Panc1 (cell line): ENCODE measurements at regions not wholly inside any gene's neighbourhood (a gene's known extent, or its start where the extent isn't known, plus 50 kb on each side); places are given as distances from the start of the nearest gene placed in this dataset.

Source experiments
- ATAC-seq: fragments of 200-7000 bp; cut with Tn5 transposase; 2 replicates; pipeline ENCODE4 v1.9.1; 2020; ENCODE audit warnings: mild to moderate bottlenecking, moderate library complexity
- BruUV-seq: library from RNA; stranded (reverse); fragments of 400-500 nt; replicated peaks from 2 replicates; lab custom pipeline; 2021; lab: Mats Ljungman, UMichigan
- CTCF ChIA-PET: fragments of 300-600 bp; sonication (Branson Sonifier 250); formaldehyde crosslinking; loops from one replicate; lab custom pipeline; 2022; ENCODE audit warnings: antibody characterized with exemption; lab: Charles Lee
- POLR2A ChIA-PET: fragments of 300-600 bp; sonication (Branson Sonifier 250); formaldehyde crosslinking; loops from one replicate; lab custom pipeline; 2022; ENCODE audit warnings: antibody characterized with exemption; lab: Charles Lee
- DNase-seq: peaks from one replicate; pipeline ENCODE4 v3.0.0-alpha.2; 2010; ENCODE audit warnings: low read depth, low spot score
- H3K27ac ChIP-seq: 2 replicates; pipeline ENCODE4 v1.5.1; 2011; ENCODE audit warnings: mild to moderate bottlenecking, low read length, inconsistent platforms
- H3K27me3 ChIP-seq: fragments of 200-500 bp; sonication (Bioruptor generic); 2 replicates; pipeline ENCODE4 v1.6.0; 2014; ENCODE audit warnings: low read length, inconsistent platforms; ENCODE audit not compliant: control insufficient read depth, insufficient read depth
- H3K36me3 ChIP-seq: fragments of 200-500 bp; sonication (Bioruptor generic); 2 replicates; pipeline ENCODE4 v1.5.1; 2014; ENCODE audit warnings: inconsistent platforms, mild to moderate bottlenecking, low read length, moderate library complexity; ENCODE audit not compliant: control insufficient read depth, insufficient read depth
- H3K4me1 ChIP-seq: 2 replicates; pipeline ENCODE4 v1.5.1; 2011; ENCODE audit warnings: inconsistent platforms, mild to moderate bottlenecking, low read length, moderate library complexity; ENCODE audit not compliant: control insufficient read depth, insufficient read depth
- H3K4me3 ChIP-seq, 2 experiments: 2 replicates each; pipeline ENCODE4 v1.5.1; 2011 to 2012; ENCODE audit warnings: low read depth in 2 of 2, low read length in 2 of 2, mild to moderate bottlenecking in 2 of 2, inconsistent platforms in 1 of 2, moderate library complexity in 1 of 2
- H3K9me3 ChIP-seq: fragments of 200-500 bp; sonication (Bioruptor generic); 2 replicates; pipeline ENCODE4 v1.5.1; 2014; ENCODE audit warnings: low read depth, mild to moderate bottlenecking, inconsistent platforms, low read length, moderate library complexity; ENCODE audit not compliant: control insufficient read depth, insufficient read depth
- POLR2AphosphoS5 ChIP-seq: IDR thresholded peaks from 2 replicates; pipeline ENCODE4 v1.6.1; 2012; ENCODE audit warnings: mild to moderate bottlenecking, low read depth, low read length, moderate library complexity
- SIN3A ChIP-seq: IDR thresholded peaks from 2 replicates; pipeline ENCODE4 v1.6.1; 2012; ENCODE audit warnings: low read depth, mild to moderate bottlenecking, low read length, moderate library complexity, borderline replicate concordance; ENCODE audit not compliant: insufficient read depth
- TCF7L2 ChIP-seq: IDR thresholded peaks from 2 replicates; pipeline ENCODE4 v1.6.1; 2011; ENCODE audit warnings: mild to moderate bottlenecking, low read depth, low read length, inconsistent platforms
- in situ Hi-C: cut with HindIII; loops from 2 replicates; pipeline ENCODE4 v1.10.0; 2016; ENCODE audit warnings: low sequenced_read_pairs, low pct_unique_long_range_greater_than_20kb
- intact Hi-C: fragments of 100-400 bp; cut with micrococcal nuclease; formaldehyde crosslinking; loops from one replicate; pipeline ENCODE4 v1.10.0; 2022; ENCODE audit not compliant: unreplicated experiment
- TF ChIP-seq, protein P1 (sequence below): fragments of 450-650 bp; IDR thresholded peaks from 2 replicates; pipeline ENCODE4 v1.5.1; 2017; ENCODE audit warnings: mild to moderate bottlenecking
- TF ChIP-seq, protein P2 (sequence below), 2 experiments: IDR thresholded peaks; 2 replicates each; pipeline ENCODE4 v1.6.1; 2011 to 2012; ENCODE audit warnings: low read depth in 2 of 2, control low read depth in 1 of 2, low read length in 1 of 2, mild to moderate bottlenecking in 1 of 2, moderate library complexity in 1 of 2; ENCODE audit not compliant: insufficient read depth in 1 of 2

DNA sequence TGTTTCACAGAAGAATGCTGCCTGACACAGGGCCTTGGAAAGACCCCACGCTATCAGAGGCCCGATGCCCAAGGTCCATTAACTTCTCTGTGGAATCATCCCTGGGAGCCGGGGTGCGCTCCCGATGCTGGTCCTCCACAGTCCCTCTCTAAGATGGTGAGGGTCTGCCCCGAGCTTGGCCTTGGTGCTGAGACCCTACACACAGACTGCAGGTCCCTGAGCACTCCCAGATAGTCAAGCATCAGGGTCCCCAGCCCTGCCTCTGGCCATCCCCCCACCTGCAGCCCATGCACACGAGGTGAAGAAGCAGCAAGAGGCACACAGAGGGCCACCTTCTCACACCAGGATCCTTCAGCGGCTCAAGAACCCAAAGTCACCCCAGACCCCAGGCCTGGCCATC is 263.3 kb downstream of the MYCN start:
- Histone ChIP-seq H3K27me3 (no peaks in the 10 kb centered on the region), H3K27ac (no peak overlapping the region), H3K4me3 (no peak overlapping the region), H3K36me3 (no peaks in the 10 kb centered on the region), H3K4me1 (no peaks in the 10 kb centered on the region), H3K9me3 (no peaks in the 10 kb centered on the region)
- DNase-seq (no peak), ATAC-seq (no peak)
- BruUV-seq, result no TSS peak
- intact Hi-C loops, result no loop called here
- TF ChIP-seq, protein P1, sequence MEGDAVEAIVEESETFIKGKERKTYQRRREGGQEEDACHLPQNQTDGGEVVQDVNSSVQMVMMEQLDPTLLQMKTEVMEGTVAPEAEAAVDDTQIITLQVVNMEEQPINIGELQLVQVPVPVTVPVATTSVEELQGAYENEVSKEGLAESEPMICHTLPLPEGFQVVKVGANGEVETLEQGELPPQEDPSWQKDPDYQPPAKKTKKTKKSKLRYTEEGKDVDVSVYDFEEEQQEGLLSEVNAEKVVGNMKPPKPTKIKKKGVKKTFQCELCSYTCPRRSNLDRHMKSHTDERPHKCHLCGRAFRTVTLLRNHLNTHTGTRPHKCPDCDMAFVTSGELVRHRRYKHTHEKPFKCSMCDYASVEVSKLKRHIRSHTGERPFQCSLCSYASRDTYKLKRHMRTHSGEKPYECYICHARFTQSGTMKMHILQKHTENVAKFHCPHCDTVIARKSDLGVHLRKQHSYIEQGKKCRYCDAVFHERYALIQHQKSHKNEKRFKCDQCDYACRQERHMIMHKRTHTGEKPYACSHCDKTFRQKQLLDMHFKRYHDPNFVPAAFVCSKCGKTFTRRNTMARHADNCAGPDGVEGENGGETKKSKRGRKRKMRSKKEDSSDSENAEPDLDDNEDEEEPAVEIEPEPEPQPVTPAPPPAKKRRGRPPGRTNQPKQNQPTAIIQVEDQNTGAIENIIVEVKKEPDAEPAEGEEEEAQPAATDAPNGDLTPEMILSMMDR, result no peak
- TF ChIP-seq TCF7L2 (no peak), POLR2AphosphoS5 (no peak), SIN3A (no peak)
- TF ChIP-seq, protein P2, sequence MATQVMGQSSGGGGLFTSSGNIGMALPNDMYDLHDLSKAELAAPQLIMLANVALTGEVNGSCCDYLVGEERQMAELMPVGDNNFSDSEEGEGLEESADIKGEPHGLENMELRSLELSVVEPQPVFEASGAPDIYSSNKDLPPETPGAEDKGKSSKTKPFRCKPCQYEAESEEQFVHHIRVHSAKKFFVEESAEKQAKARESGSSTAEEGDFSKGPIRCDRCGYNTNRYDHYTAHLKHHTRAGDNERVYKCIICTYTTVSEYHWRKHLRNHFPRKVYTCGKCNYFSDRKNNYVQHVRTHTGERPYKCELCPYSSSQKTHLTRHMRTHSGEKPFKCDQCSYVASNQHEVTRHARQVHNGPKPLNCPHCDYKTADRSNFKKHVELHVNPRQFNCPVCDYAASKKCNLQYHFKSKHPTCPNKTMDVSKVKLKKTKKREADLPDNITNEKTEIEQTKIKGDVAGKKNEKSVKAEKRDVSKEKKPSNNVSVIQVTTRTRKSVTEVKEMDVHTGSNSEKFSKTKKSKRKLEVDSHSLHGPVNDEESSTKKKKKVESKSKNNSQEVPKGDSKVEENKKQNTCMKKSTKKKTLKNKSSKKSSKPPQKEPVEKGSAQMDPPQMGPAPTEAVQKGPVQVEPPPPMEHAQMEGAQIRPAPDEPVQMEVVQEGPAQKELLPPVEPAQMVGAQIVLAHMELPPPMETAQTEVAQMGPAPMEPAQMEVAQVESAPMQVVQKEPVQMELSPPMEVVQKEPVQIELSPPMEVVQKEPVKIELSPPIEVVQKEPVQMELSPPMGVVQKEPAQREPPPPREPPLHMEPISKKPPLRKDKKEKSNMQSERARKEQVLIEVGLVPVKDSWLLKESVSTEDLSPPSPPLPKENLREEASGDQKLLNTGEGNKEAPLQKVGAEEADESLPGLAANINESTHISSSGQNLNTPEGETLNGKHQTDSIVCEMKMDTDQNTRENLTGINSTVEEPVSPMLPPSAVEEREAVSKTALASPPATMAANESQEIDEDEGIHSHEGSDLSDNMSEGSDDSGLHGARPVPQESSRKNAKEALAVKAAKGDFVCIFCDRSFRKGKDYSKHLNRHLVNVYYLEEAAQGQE (IDR thresholded peaks at IDR 0.05; ENCODE audit: insufficient read depth in 1 of 2, low read depth in 2 of 2, low read length in 1 of 2), result no peak
- ChIA-PET CTCF (no interaction called here), POLR2A (no interaction called here)
- in situ Hi-C loops, result no loop called here

- POLR2A ChIA-PET, result no interaction called here
- Histone ChIP-seq H3K27me3 (no peaks in the 10 kb centered on the region), H3K4me3 (no peak overlapping the region), H3K36me3 (no peaks in the 10 kb centered on the region), H3K27ac (no peak overlapping the region), H3K9me3 (no peaks in the 10 kb centered on the region), H3K4me1 (no peaks in the 10 kb centered on the region)
- CTCF ChIA-PET, result no interaction called here
- DNase-seq (no peak), ATAC-seq (no peak)
- intact Hi-C loops (no loop called here), in situ Hi-C loops (no loop called here)
- BruUV-seq, result no TSS peak
- TF ChIP-seq, protein P2 (IDR thresholded peaks at IDR 0.05; ENCODE audit: insufficient read depth in 1 of 2, low read depth in 2 of 2, low read length in 1 of 2), result no peak
- TF ChIP-seq SIN3A (no peak), POLR2AphosphoS5 (no peak), TCF7L2 (no peak)
- TF ChIP-seq, protein P1, result no peak
Measured at GRCh38 chr2:16203069-16203468, 262.7 kb downstream of the MYCN start.
